Esophagus mucosa (tissue), 1 donor: ENCODE measurements at regions not wholly inside any gene's neighbourhood (a gene's known extent, or its start where the extent isn't known, plus 50 kb on each side); places are given as distances from the start of the nearest gene placed in this dataset.

Experiments used
- ATAC-seq: fragments of 200-7000 bp; cut with Tn5 transposase; one replicate; pipeline ENCODE4 v1.9.1; 2020
- donor health status: DM: yes; HTN: yes; CAD: no.

DNA sequence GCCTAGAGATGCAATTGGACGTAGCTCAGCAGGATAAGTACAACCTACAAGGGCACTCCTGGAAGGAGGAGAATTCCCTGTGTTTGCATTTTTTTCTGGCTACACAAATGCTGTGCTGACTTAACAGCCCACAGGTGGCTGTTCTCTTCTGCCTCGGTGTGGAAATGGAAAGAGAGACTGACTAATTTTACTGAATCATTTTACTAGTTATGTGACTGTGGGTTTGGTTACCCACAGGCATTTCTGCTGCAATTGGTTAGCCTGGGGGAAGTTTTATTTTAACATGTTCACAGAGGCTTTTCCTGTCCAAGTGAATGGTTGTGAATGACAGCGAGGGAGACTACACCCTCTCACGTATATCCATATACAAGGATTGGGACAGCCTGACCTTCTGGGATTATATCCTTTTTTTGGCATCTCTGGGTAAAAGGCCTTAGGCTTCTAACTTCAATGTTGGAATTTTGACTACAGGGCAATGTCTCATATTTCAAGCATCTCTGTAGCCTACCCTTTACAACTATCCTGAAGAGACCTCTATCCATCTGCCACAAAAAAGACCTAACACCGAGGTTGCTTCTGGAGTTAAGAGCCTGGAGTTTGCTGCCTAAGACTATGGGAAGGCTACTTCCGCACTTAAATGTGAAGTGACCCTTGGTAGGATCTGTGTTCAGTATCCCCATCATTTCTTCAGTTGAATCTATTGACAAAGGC lies 67.2 kb upstream of the TP63 start:
- peak; percentile 91 for ATAC-seq

DNA sequence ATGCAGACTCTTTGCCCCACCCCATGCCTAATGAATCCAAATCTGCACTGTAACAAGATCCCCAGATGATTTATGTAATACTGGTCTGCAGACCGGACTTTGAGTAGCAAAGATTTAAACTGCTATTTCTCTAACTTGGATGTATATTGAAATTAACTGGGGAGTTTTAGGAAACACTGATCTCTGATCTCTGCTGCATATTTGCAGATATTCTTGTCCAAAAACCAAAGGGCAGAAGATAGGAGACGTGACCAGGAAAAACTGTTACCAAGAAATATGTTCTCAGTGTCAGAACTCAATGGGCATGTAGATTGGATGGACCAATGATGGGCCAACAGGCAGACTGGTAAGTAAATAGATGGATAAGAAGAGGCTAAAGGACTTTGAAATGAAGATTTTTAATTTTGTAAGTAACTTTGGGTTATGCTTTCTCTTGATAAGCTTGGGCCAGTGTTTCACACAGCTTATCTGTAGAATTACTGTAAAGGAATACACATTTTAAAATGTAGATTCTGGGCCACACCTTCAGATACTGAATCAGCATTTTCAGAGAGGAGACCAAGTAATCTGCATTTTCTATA lies 64.5 kb upstream of the TP63 start:
- ATAC-seq: no peak

DNA sequence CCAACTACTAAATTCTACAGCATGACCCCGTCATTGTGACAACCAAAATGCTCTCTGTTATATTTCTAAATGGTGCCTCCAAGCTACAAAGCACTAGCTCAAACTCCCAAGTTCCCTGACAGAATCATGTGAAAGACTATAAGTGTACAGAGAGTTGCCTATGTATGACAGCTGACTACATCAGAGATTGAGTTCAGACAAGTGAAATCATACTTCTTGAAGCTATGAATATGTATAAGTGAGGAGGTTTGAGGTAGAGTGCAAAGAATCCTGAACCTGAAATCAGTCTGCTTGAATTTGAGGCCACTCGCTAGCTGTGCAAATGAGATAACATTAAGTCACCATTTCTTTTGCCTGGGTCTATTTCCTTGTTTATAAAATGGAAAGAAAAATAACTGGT lies 63.9 kb upstream of the TP63 start:
- ATAC-seq: no peak

DNA sequence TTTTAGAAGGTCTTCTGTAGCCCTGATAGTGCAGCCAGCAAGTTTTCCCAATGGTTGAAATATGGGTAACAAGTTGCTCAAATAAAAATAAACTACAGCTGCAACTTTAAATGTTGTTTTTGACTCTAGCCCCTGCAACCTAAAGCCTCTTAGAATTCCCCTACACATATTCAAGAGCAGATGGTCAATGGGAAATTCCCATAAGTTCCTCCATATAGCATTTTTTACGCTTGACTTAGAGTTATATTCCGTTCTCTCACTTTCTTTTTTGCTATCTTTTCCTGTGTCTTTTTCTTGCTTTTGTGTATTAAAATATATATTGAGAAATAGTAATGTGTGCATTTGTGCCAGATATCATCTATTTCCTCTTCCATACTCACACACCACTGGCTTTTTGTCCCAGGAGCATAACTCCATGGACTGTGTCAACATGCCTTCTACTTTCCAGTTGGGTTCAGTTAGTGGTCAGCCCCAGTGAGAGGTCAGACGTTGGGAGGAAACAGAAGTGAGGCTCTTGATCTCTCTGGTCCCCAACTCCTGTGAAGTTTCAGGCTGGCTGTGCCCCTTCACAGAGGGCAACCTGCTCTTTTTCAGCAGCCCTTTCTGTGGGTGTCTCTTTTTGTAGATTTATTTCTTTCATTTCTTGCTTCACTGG lies 63.3 kb upstream of the TP63 start:
- ATAC-seq: no peak

DNA sequence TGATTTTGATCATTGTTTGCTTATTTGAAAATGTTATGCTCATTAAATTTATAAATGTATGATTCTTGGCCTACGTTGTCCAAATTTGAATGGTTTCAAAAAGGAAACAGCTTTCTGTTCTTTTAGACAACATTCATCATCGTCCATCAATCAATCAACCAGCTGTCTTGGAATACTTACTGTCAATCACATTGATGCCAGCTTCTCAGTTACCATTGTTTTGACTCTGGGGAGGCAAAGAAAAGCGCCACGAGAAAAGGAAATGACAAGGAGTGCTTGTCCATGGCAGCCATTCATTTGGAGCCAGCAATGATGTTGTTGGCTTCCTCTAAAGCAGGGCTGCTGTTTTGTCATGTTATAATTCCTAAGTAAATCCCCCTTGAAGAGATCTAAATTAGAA lies 62.2 kb upstream of the TP63 start:
- ATAC-seq: no peak

DNA sequence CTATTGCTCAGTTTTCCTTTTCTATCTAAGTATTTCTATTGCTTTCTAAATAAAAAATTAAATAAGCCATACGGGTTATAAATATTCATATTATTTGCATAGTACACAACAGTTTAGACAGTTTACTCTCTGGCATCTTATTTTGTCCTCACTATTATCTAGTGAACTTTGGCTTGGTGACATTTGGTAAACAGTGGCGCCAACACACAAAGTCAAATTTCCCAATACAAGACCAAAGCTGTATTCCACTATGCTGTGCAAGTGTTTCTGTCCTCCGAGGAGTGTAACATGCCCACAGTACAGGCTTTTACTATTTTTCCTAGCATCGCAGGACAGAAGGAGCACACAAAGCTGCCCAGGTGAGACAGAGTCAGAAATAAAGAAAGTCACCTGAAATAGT lies 61.7 kb upstream of the TP63 start:
- ATAC-seq: no peak

DNA sequence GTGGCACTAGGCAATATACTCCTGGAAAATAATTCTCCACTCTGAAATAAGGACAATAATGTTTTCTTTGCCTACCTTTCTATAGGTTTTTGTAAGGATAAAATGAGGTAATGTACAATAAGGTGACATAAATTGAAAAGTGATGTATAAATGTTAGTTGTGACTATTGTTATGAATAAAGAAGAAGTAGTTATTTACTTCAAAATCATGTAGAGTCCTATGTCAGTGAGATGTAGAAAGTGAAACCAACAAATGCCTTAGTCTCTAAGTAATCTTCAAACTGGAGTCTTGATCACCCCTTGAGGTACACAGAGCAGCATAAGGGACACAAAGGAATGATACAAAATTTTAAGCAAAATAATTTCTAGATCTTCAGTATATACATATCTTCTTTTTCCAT lies 60.3 kb upstream of the TP63 start:
- ATAC-seq: no peak

DNA sequence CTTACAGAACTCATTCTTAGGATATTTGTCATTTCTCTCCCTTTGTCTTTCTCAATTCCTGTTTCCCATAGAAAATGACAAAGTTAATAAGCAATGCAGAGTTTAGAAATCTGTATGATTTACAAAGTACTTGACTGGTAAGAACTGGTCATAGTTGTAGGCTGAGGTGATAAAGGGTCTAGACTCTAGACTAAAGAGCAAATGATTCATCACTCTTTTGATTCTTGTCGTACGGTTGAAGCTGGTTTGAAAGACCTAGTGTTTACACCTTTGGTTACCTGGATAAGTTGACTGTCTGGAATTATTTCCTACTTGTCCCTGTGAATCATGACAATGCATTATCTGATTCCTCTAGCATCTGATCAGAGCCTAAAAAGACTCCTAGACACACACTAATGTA lies 58.9 kb upstream of the TP63 start:
- peak; percentile 82 for ATAC-seq

DNA sequence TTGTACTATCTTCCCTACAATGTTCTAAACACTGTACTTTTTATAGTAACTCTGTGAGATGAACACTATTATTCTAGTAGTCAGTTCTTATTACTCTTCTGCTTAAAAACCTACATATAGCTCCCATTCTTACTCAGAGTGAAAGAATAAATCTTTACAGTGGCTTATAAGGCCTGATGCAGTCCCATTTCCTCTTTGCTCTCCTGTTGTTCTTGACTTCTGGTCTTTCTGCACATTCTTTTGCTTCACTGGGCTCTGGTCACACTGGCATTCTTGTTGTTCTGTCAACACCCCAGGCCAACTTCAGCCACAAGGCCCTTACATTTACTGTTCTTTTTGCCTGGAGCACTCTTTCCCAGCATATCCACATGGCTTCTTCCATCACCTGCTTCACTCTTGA lies 58.2 kb upstream of the TP63 start:
- no peak for ATAC-seq

DNA sequence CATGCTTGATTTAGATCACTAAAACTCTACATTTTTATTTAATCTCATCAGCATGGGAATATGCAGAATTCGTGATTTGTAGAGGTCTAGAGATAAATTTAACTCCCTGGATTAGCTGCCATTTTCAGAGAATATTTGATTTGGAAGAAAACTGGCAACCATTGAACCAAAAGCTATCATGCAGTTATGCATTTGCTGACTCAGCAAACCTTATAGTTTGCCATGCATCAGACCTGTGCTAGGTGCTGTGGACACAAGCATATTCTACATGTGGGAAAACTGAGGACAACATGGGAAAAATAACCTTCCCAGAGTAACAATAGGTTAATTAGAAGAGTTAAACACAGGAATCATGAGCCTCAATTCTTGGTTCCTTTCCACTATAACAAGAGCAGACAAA lies 54.7 kb upstream of the TP63 start:
- ATAC-seq: no peak

DNA sequence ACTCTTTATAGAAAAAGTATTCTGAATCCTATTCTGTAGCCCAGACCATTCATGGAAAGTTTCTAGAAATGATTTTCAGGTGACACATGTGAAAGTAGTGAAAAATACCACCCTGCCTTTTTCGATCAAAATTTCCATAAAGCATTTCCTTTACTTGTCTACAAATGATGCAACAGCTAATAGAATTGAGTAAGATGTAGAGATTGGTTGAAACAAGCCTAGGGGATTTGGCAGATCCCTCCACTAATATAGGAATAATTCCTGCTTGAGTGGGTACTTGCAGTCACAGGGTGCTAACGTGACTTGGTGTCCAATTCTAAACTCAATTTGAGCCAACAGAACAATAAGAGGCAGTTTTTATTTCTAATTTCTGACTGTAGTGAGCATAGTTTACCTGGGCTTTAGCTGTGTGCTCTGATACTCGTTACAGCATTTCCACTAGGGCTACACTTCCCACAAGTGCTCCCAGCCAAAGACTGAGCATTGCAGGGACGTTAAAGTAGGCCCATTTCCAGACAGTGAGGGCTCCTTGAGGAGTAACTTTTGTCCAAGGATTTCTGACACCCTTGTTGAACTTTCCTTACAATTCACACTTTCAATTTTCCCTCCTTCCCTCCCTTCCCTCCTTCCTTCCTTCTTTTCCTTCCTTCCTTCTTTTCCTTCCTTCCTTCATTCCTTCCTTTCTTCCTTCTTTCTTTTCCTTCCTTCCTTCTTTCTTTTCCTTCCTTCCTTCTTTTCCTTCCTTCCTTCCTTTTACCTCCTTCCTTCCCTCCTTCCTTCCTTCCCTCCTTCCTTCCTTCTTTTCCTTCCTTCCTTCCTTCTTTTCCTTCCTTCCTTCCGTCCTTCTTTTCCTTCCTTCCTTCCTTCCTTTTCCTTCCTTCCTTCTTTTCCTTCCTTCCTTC lies 53.9 kb upstream of the TP63 start:
- ATAC-seq: peak; percentile 50

DNA sequence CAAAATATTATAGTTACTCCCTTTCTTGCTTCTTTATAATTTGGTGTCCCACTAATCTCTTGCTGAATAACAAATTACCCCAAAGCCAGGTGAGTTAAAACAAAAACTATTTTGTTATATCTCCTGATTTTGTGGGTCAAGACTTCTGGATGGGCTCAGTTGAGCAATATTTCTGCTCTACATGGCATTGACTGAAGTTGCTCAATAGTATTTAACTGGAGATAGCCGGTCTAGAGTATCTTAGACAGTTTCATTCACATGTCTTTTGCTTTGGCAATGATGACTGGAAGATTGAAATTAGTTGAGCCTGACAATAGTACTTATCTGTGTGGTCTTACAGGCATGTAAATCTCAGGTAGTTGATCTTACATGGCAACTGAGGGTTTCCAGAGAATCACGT lies 51.0 kb upstream of the TP63 start:
- no peak for ATAC-seq
